Activated effector memory CD4-positive, alpha-beta T cell treated with Interleukin-2 at 50 U/mL for 16 hours (primary cell): ENCODE measurements at regions not wholly inside any gene's neighbourhood (a gene's known extent, or its start where the extent isn't known, plus 50 kb on each side); places are given as distances from the start of the nearest gene placed in this dataset.

Source experiments
- DNase-seq: peaks from one replicate; pipeline ENCODE4 v3.0.0-alpha.2; 2020

DNA sequence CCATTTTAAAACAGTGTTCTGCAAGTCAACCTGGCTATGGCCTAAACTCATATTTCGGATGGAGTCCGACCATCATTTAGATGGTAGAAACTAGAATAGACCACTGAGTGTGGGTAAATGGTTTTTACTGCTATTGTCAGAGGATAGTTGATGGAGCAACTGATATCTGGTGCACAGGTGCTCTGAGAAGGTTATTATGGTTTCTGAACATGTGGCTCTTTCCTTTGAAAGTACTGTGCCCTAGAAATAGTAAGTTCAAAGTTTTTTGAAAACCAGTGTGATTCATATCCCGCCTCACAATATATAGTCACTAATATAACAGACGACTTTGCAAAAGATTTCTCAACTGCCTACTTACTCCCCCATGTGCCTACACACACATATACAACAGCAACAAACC is 64.4 kb upstream of the BTG1 start:
- DNase-seq: no peak

DNA sequence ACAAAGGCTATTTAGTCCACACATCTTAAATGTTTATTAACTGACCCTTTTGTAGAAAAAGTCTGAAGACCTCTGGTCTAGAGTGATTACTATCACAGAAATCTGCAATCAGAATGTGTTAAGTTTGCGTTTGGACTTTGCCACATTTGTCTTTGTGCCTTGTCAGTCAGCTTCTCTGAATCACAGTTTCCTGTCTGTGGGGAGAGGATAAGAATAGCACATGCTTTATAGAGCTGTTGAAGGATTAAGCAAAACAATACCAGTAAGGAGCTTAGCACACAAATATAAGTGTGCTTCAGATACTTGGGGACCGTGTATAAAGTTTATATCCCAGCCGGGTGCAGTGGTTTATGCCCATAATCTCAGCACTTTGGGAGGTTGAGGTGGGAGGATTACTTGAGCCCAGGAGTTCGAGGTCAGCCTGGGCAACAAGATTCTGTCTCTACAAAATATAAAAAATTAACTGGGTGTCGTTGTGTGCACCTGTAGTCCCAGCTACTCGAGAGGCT is 63.0 kb upstream of the BTG1 start:
- DNase-seq: no peak

DNA sequence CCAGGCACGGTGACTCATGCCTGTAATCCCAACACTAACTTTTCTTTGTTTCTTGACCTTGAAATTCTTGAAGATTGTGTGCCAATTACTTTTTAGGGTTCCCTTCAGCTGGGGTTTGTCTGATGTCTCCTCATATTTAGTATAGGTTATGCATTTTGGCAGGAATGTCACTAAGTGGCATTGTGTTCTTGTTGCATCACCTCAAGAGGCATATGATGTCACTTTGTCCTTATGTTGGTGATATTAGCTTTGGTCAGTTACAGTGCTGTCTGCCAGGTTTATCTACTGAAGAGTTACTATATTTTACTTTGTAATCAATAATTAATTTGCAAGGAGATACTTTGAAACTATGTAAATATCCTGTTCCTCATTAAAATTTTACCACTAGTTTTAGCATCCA is 61.0 kb upstream of the BTG1 start:
- no peak for DNase-seq

DNA sequence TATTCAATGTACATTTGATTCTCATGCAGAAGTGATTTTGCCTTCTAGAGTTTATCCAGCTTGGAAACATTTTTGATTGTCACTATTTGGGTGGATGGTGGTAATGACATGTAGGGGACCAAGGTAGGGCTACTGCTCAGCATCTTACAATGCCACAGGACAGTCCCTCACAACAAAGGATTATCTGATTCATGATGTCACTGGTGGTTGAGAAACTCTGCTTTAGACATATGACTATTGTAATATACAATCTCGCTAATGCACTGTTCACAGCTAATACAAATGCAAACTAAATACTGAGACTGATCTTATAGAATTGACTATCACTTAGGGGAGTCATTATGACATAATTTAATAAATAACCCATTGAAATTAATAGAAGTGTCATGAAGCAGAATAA is 60.4 kb upstream of the BTG1 start:
- no peak for DNase-seq

DNA sequence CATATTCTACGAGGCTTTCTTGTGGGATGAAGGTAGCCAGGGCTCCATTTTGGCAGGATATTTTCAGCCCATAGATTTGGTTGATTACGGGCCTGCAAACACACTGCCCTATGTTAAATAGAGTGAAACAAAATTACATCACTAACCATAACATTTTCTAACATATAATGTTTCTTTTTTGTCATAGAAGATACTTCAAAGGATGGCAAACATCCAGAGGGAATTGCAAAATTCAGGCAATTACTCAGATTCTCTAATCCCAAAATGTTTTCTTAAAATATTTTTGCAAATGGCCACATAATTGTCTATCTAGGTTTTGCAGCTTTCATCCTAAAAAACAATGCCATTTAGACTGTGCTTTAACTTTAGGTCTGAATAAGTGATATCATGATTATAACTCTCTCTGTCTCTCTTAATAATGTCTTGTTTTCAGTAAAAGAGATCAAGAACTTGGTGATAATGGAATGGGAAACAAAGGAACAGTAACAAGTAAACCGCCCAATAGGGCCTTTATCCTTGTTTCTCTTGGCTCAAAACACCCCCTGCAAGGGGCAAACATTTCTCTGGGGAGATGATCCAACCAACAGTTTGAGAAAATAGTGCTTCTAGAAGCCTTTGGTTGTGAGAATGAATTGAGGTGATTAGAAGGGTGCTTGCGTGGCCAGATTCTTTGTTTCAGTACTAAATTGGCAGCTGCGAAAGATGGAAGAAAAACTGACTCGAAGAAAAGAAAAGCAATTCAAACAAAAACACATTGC is 54.4 kb upstream of the BTG1 start:
- DNase-seq: no peak

DNA sequence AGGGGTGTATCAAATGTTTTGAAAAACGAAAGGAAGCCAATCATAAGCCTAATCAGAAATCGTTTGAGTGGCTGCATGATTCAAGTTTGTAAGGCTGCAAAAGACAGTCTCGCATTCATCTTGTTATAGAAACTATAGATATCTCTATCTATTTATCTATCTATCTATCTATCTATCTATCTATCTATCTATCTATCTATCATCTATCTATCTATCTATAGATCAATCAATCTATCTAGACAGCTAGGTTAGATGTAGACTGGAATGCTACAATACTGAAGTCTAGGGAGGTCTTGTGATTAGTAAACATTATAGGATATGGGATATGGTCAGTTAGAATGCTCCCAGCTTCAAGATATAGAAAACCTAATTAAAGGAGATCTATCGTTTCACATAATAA is 52.2 kb upstream of the BTG1 start:
- DNase-seq: no peak

DNA sequence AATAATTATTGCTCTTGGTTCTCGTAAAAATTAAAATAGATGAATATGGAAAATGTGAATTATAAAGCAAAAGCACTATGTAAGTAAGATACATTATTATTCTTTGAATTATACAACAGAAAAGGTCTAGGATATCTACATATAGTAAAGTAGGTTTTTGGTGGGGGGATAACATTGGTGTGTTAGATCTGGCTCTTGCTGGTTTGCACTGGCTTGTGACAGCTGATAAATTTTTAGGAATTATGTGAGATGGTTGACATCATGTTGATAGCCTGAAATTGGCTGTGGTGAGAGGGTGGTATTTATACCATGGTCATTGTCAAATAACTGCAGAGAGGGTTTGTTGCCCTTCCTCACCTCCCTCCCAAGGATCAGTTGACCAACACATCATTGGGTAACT is 50.7 kb upstream of the BTG1 start:
- no peak for DNase-seq
